ENCODE measurements at regions not wholly inside any gene's neighbourhood (a gene's known extent, or its start where the extent isn't known, plus 50 kb on each side); places are given as distances from the start of the nearest gene placed in this dataset.

DNA sequence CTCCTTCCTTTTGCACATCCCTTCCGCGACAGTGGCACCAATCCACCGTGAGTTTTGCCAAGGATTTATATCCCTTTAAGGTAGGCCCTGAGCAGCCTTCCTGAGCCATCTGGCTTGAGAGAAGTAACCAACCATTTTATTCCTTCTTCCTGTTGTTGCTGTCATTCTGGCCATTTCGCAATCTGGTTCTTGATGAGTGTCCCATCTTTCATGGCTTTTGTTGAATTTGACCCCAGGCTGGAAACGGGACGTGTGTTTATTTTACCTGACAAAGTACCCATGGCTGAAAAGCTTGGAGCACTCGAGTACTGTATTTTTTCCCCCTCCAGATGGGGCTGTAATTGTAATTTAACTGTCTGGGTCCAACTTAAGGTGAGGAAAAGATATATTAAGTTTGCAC, 173.4 kb downstream of the WNT5A start:
- no peaks in the 10 kb centered on the region for H3K27me3 ChIP-seq (ENCODE audit: control insufficient read depth in 2 of 2, insufficient read depth in 1 of 2, low read length in 1 of 2)
- 93% methylated on average over 7 of the region's 7 CpGs for WGBS
- H3K9me3 ChIP-seq (ENCODE audit: control insufficient read depth in 2 of 2, insufficient read depth in 1 of 2, low read length in 1 of 2) = no peaks in the 10 kb centered on the region
- no peak for DNase-seq (ENCODE audit: low read depth in 6 of 9, low spot score in 9 of 9)
- no peak overlapping the region for H3K27ac ChIP-seq (ENCODE audit: low read depth in 1 of 2, low read length in 1 of 2)
- H3K36me3 ChIP-seq (ENCODE audit: control insufficient read depth in 2 of 2, insufficient read depth in 2 of 2, low read length in 1 of 2) = no peaks in the 10 kb centered on the region
- no peak overlapping the region for H3K4me3 ChIP-seq (ENCODE audit: low read length in 2 of 2)
- H3K4me1 ChIP-seq (ENCODE audit: control insufficient read depth in 2 of 2, insufficient read depth in 2 of 2, low read length in 2 of 2) = no peaks in the 10 kb centered on the region

DNA sequence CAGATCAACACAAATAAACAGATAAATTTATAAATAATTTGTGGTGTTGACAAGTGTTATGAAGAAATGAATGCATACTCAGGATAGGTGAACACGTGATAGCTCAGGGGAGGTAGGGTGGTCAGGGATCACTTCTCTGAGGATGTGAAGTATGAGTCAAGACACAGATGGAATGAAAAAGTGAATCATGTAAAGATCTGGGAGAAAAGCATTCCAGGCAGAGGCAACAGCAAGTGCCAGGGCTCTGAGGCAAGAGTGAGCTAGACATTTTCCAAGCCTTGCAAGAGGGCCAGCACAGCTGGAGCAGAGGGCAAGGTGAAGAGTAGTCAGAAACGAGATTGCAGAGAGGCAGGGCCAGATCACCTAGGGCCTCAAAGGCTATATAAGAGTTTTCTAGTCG, 177.8 kb downstream of the WNT5A start:
- Histone ChIP-seq H3K4me1 (ENCODE audit: control insufficient read depth in 2 of 2, insufficient read depth in 2 of 2, low read length in 2 of 2) (no peaks in the 10 kb centered on the region), H3K4me3 (ENCODE audit: low read length in 2 of 2) (no peak overlapping the region), H3K27ac (ENCODE audit: low read depth in 1 of 2, low read length in 1 of 2) (no peak overlapping the region), H3K9me3 (ENCODE audit: control insufficient read depth in 2 of 2, insufficient read depth in 1 of 2, low read length in 1 of 2) (no peaks in the 10 kb centered on the region), H3K36me3 (ENCODE audit: control insufficient read depth in 2 of 2, insufficient read depth in 2 of 2, low read length in 1 of 2) (no peaks in the 10 kb centered on the region), H3K27me3 (ENCODE audit: control insufficient read depth in 2 of 2, insufficient read depth in 1 of 2, low read length in 1 of 2) (no peaks in the 10 kb centered on the region)
- WGBS = 81% methylated on average over 3 of the region's 3 CpGs
- no peak for DNase-seq (ENCODE audit: low read depth in 6 of 9, low spot score in 9 of 9)

DNA sequence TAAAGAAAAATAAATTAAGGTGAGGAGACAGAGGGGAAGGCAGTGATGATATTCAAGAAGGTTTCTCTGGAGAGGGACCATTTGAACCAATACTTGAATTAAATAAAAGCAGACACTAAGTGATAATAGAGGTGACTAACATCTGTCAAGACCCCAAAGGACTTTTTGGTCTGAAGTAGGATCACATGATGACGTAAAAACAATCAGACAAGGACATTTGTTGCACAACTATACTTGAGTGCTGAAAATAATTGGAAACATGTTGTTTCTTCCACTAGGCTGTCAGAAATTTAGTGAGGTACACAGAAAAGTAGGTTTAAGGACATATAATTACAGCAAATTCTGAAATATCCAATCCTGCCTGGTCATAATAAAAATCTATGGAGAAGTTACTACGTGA, 179.5 kb downstream of the WNT5A start:
- no peak for DNase-seq (ENCODE audit: low read depth in 6 of 9, low spot score in 9 of 9)
- H3K9me3 ChIP-seq (ENCODE audit: control insufficient read depth in 2 of 2, insufficient read depth in 1 of 2, low read length in 1 of 2) = no peaks in the 10 kb centered on the region
- no peak overlapping the region for H3K4me3 ChIP-seq (ENCODE audit: low read length in 2 of 2)
- H3K27me3 ChIP-seq (ENCODE audit: control insufficient read depth in 2 of 2, insufficient read depth in 1 of 2, low read length in 1 of 2) = no peaks in the 10 kb centered on the region
- WGBS = 98% methylated on average over 2 of the region's 2 CpGs
- H3K4me1 ChIP-seq (ENCODE audit: control insufficient read depth in 2 of 2, insufficient read depth in 2 of 2, low read length in 2 of 2) = no peaks in the 10 kb centered on the region
- no peak overlapping the region for H3K27ac ChIP-seq (ENCODE audit: low read depth in 1 of 2, low read length in 1 of 2)
- H3K36me3 ChIP-seq (ENCODE audit: control insufficient read depth in 2 of 2, insufficient read depth in 2 of 2, low read length in 1 of 2) = no peaks in the 10 kb centered on the region

DNA sequence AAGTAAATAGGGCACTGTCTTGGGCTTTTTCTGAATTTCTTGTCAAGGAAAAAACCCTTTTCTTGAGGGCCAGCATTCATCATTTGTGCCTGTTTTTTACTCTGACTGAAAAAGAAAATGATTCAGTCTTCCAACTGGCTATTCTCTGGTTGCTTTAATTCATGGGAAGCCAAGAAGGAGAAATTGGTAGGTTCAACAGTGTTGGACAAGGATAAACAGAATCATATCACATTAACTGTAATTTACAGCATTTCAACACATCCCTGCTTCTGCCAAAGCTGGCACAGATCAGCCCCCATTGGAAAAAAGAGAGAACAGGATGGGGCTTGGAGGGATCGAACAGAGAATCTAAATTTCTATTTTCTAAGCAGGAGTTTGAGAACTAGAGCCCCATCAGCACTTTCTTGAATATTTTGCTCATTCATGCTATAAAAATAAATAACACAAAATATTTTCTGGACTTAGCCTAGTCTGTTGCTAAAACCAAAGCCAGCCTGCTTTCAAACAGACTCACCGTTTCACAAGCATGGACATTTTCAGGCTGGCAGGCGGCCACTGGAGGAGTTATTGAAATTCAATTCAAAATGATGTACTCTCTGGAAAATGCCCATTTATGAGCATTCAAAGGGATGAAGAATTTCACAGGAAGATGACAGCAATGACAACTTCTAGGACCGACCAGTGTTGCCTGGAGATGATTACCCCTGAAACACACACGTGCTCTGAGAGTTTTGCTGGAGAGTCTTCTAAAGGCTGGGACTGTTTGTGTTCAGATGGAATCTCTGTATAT, 181.2 kb downstream of the WNT5A start:
- no peak overlapping the region for H3K4me3 ChIP-seq (ENCODE audit: low read length in 2 of 2)
- H3K27ac ChIP-seq (ENCODE audit: low read depth in 1 of 2, low read length in 1 of 2) = no peak overlapping the region
- H3K36me3 ChIP-seq (ENCODE audit: control insufficient read depth in 2 of 2, insufficient read depth in 2 of 2, low read length in 1 of 2) = no peaks in the 10 kb centered on the region
- DNase-seq (ENCODE audit: low read depth in 6 of 9, low spot score in 9 of 9) = no peak
- no peaks in the 10 kb centered on the region for H3K4me1 ChIP-seq (ENCODE audit: control insufficient read depth in 2 of 2, insufficient read depth in 2 of 2, low read length in 2 of 2)
- H3K27me3 ChIP-seq (ENCODE audit: control insufficient read depth in 2 of 2, insufficient read depth in 1 of 2, low read length in 1 of 2) = no peaks in the 10 kb centered on the region
- WGBS = 88% methylated on average over 5 of the region's 5 CpGs
- H3K9me3 ChIP-seq (ENCODE audit: control insufficient read depth in 2 of 2, insufficient read depth in 1 of 2, low read length in 1 of 2) = no peaks in the 10 kb centered on the region

DNA sequence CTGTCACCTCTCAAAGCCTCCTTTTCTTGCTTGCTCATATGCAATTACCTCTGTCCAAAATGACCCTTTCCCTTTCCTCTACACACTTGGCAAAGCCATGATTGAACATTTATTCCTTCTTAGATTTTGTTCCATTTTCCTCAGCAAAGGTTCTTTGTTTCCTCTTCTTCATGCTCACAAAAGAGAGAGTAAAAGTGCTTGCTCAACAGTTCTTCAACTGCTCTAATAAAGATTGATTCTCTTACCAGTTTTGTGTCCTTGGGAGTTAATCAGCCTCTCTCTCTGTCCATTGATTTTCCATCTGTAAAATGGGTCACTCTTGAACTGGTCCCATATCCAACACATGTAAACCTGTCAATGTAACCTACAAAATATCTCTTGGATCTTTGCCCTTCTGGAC, 186.4 kb downstream of the WNT5A start:
- H3K4me1 ChIP-seq (ENCODE audit: control insufficient read depth in 2 of 2, insufficient read depth in 2 of 2, low read length in 2 of 2) = no peaks in the 10 kb centered on the region

GRCh38 chr3:55297706-55298105, 189.4 kb downstream of the WNT5A start:
- Histone ChIP-seq H3K36me3 (ENCODE audit: control insufficient read depth in 2 of 2, insufficient read depth in 2 of 2, low read length in 1 of 2) (no peaks in the 10 kb centered on the region), H3K27me3 (ENCODE audit: control insufficient read depth in 2 of 2, insufficient read depth in 1 of 2, low read length in 1 of 2) (no peaks in the 10 kb centered on the region), H3K4me3 (ENCODE audit: low read length in 2 of 2) (no peak overlapping the region), H3K9me3 (ENCODE audit: control insufficient read depth in 2 of 2, insufficient read depth in 1 of 2, low read length in 1 of 2) (no peaks in the 10 kb centered on the region), H3K4me1 (ENCODE audit: control insufficient read depth in 2 of 2, insufficient read depth in 2 of 2, low read length in 2 of 2) (no peaks in the 10 kb centered on the region), H3K27ac (ENCODE audit: low read depth in 1 of 2, low read length in 1 of 2) (no peak overlapping the region)
- WGBS = 87% methylated on average over 5 of the region's 5 CpGs
- no peak for DNase-seq (ENCODE audit: low read depth in 6 of 9, low spot score in 9 of 9)

More for the DNA sequence above, 186.4 kb downstream of the WNT5A start:
- DNase-seq (ENCODE audit: low read depth in 6 of 9, low spot score in 9 of 9) = no peak
- no peak overlapping the region for H3K4me3 ChIP-seq (ENCODE audit: low read length in 2 of 2)
- H3K9me3 ChIP-seq (ENCODE audit: control insufficient read depth in 2 of 2, insufficient read depth in 1 of 2, low read length in 1 of 2) = no peaks in the 10 kb centered on the region
- no peaks in the 10 kb centered on the region for H3K27me3 ChIP-seq (ENCODE audit: control insufficient read depth in 2 of 2, insufficient read depth in 1 of 2, low read length in 1 of 2)
- H3K27ac ChIP-seq (ENCODE audit: low read depth in 1 of 2, low read length in 1 of 2) = no peak overlapping the region
- H3K36me3 ChIP-seq (ENCODE audit: control insufficient read depth in 2 of 2, insufficient read depth in 2 of 2, low read length in 1 of 2) = no peaks in the 10 kb centered on the region

DNA sequence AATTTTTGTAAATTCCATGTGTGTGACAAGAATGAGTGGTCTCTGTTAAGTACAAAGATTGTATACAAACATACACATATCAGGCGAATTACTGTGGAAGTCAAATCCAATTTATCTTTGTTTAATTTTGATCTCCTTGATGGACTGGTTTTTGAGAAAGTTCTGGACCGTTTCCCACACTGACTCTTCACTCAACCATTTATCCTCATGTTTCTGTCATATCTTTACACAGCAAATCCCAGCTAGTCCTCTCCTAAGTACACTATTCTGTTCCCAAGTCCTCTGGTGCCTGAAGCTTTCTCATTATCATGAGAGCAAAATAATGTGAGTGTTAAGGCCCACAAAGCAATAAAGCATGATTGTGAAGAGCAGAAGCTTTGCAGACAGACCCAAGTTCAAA, 189.9 kb downstream of the WNT5A start:
- no peak overlapping the region for H3K4me3 ChIP-seq (ENCODE audit: low read length in 2 of 2)
- H3K27me3 ChIP-seq (ENCODE audit: control insufficient read depth in 2 of 2, insufficient read depth in 1 of 2, low read length in 1 of 2) = no peaks in the 10 kb centered on the region
- no peak overlapping the region for H3K27ac ChIP-seq (ENCODE audit: low read depth in 1 of 2, low read length in 1 of 2)
- no peak for DNase-seq (ENCODE audit: low read depth in 6 of 9, low spot score in 9 of 9)
- no peaks in the 10 kb centered on the region for H3K9me3 ChIP-seq (ENCODE audit: control insufficient read depth in 2 of 2, insufficient read depth in 1 of 2, low read length in 1 of 2)
- H3K36me3 ChIP-seq (ENCODE audit: control insufficient read depth in 2 of 2, insufficient read depth in 2 of 2, low read length in 1 of 2) = no peaks in the 10 kb centered on the region
- H3K4me1 ChIP-seq (ENCODE audit: control insufficient read depth in 2 of 2, insufficient read depth in 2 of 2, low read length in 2 of 2) = no peaks in the 10 kb centered on the region
- 88% methylated on average over 2 of the region's 2 CpGs for WGBS

- DNase-seq (ENCODE audit: low read depth in 6 of 9, low spot score in 9 of 9) = no peak
- WGBS = 92% methylated on average over 1 of the region's 1 CpG
- H3K27me3 ChIP-seq (ENCODE audit: control insufficient read depth in 2 of 2, insufficient read depth in 1 of 2, low read length in 1 of 2) = no peaks in the 10 kb centered on the region
These were observed 190.3 kb downstream of the WNT5A start for GRCh38 chr3:55296791-55297190.

DNA sequence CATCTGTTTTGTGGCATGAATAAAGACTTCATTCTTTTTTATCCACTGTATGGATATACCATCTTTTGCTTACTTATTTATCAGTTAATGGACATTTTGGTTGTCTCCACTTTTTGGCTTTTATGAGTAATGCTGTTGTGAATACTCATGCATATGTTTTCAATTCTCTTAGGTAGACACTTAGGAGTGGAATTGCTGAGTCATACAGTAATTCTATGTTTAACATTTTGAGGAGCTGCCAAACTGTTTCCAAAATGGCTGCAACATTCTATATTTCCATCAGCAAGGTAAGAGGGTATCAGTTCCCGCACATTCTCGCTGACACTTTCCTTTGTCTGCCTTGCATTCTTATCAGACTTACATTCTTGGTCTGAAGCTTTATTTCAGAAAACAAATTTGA, 191.1 kb downstream of the WNT5A start:
- Histone ChIP-seq H3K27me3 (ENCODE audit: control insufficient read depth in 2 of 2, insufficient read depth in 1 of 2, low read length in 1 of 2) (no peaks in the 10 kb centered on the region), H3K4me1 (ENCODE audit: control insufficient read depth in 2 of 2, insufficient read depth in 2 of 2, low read length in 2 of 2) (no peaks in the 10 kb centered on the region), H3K36me3 (ENCODE audit: control insufficient read depth in 2 of 2, insufficient read depth in 2 of 2, low read length in 1 of 2) (no peaks in the 10 kb centered on the region), H3K9me3 (ENCODE audit: control insufficient read depth in 2 of 2, insufficient read depth in 1 of 2, low read length in 1 of 2) (no peaks in the 10 kb centered on the region), H3K4me3 (ENCODE audit: low read length in 2 of 2) (no peak overlapping the region), H3K27ac (ENCODE audit: low read depth in 1 of 2, low read length in 1 of 2) (no peak overlapping the region)
- DNase-seq (ENCODE audit: low read depth in 6 of 9, low spot score in 9 of 9) = no peak
- WGBS = 97% methylated on average over 2 of the region's 2 CpGs

More at GRCh38 chr3:55296791-55297190, 190.3 kb downstream of the WNT5A start:
- no peak overlapping the region for H3K4me3 ChIP-seq (ENCODE audit: low read length in 2 of 2)
- no peaks in the 10 kb centered on the region for H3K4me1 ChIP-seq (ENCODE audit: control insufficient read depth in 2 of 2, insufficient read depth in 2 of 2, low read length in 2 of 2)
- no peaks in the 10 kb centered on the region for H3K9me3 ChIP-seq (ENCODE audit: control insufficient read depth in 2 of 2, insufficient read depth in 1 of 2, low read length in 1 of 2)
- H3K27ac ChIP-seq (ENCODE audit: low read depth in 1 of 2, low read length in 1 of 2) = no peak overlapping the region
- H3K36me3 ChIP-seq (ENCODE audit: control insufficient read depth in 2 of 2, insufficient read depth in 2 of 2, low read length in 1 of 2) = no peaks in the 10 kb centered on the region

Data from thymus (tissue), 11 donors.